Endothelial cell of umbilical vein (primary cell): ENCODE measurements at regions not wholly inside any gene's neighbourhood (a gene's known extent, or its start where the extent isn't known, plus 50 kb on each side); places are given as distances from the start of the nearest gene placed in this dataset.

Experiments
- BruUV-seq: library from RNA; stranded (reverse); fragments of 400-500 nt; replicated peaks from 2 replicates; lab custom pipeline; 2021; lab: Mats Ljungman, UMichigan
- CTCF ChIA-PET: fragments of 300-600, 350-600 bp; sonication (Branson Sonifier 250); formaldehyde crosslinking; loops from one replicate; lab custom pipeline; 2021; ENCODE audit warnings: antibody characterized with exemption, inconsistent platforms; lab: Charles Lee
- POLR2A ChIA-PET: fragments of 300-600, 350-600 bp; sonication (Branson Sonifier 250); formaldehyde crosslinking; loops from one replicate; lab custom pipeline; 2021; ENCODE audit warnings: antibody characterized with exemption, inconsistent platforms; lab: Charles Lee
- DNase-seq: peaks from one replicate; pipeline ENCODE4 v3.0.0-alpha.2; 2011; ENCODE audit warnings: low read depth, low spot score
- FAIRE-seq: peaks from 2 replicates; lab custom pipeline; 2011; peaks lifted over from hg19 to GRCh38; lab: Jason Lieb, UNC
- H2AFZ ChIP-seq: 2 replicates; pipeline ENCODE4 v1.6.0; 2012; ENCODE audit warnings: low read depth, low read length, control low read depth, inconsistent platforms
- H3K27ac ChIP-seq: 2 replicates; pipeline ENCODE4 v1.5.1; 2011; ENCODE audit warnings: low read depth, mild to moderate bottlenecking, control low read depth, low read length, moderate library complexity; ENCODE audit not compliant: insufficient read depth
- H3K27me3 ChIP-seq, 2 experiments: 2 replicates each; pipeline versions ENCODE4 v1.6.0 to v1.6.1; 2011; ENCODE audit warnings: low read length in 2 of 2, mixed read lengths in 1 of 2; ENCODE audit not compliant: control insufficient read depth in 2 of 2, insufficient read depth in 2 of 2
- H3K36me3 ChIP-seq, 2 experiments: 2 replicates in 1 of 2; 3 replicates in 1 of 2; pipeline ENCODE4 v1.5.1; 2011; ENCODE audit warnings: low read length in 2 of 2, mild to moderate bottlenecking in 1 of 2, moderate library complexity in 1 of 2; ENCODE audit not compliant: control insufficient read depth in 2 of 2, insufficient read depth in 2 of 2; ENCODE audit errors: extremely low read depth in 1 of 2
- H3K4me1 ChIP-seq: 3 replicates; pipeline ENCODE4 v1.5.1; 2011; ENCODE audit warnings: mild to moderate bottlenecking, low read length; ENCODE audit not compliant: control insufficient read depth, insufficient read depth; ENCODE audit errors: extremely low read depth
- H3K4me2 ChIP-seq: 2 replicates; pipeline ENCODE4 v1.6.1; 2011; ENCODE audit warnings: low read length, control low read depth, mixed read lengths; ENCODE audit not compliant: insufficient read depth
- H3K4me3 ChIP-seq, 3 experiments: fragments of 200-600 bp in 1 of 3; sonication (generic), shearing (Covaris generic) in 1 of 3; replicated peaks in 1 of 3; 2 replicates each; pipeline ENCODE4 v1.5.1; 2011 to 2016; ENCODE audit warnings: control low read depth in 3 of 3, low read length in 3 of 3, mild to moderate bottlenecking in 2 of 3, inconsistent platforms in 1 of 3, low read depth in 1 of 3, moderate library complexity in 1 of 3; ENCODE audit not compliant: insufficient read depth in 1 of 3
- H3K79me2 ChIP-seq: 2 replicates; pipeline ENCODE4 v1.6.0; 2012; ENCODE audit warnings: low read length, inconsistent platforms; ENCODE audit not compliant: control insufficient read depth, insufficient read depth
- H3K9ac ChIP-seq: replicated peaks from 2 replicates; pipeline ENCODE3; 2011; ENCODE audit warnings: low read length, control low read depth; ENCODE audit not compliant: insufficient read depth; ENCODE audit errors: extremely low read depth
- H3K9me1 ChIP-seq: replicated peaks from 3 replicates; pipeline ENCODE4 v1.6.0; 2011; ENCODE audit warnings: mild to moderate bottlenecking, low read length; ENCODE audit not compliant: control insufficient read depth, insufficient read depth; ENCODE audit errors: extremely low read depth
- H3K9me3 ChIP-seq: replicated peaks from 2 replicates; pipeline ENCODE4 v1.5.1; 2012; ENCODE audit warnings: low read length, inconsistent platforms; ENCODE audit not compliant: control insufficient read depth, insufficient read depth
- H4K20me1 ChIP-seq: replicated peaks from 2 replicates; pipeline ENCODE3; 2011; ENCODE audit warnings: mild to moderate bottlenecking, low read length; ENCODE audit not compliant: control insufficient read depth, insufficient read depth; ENCODE audit errors: extremely low read depth
- CTCF ChIP-seq, 2 donors: IDR thresholded peaks; 1 replicate in 1 of 2; 2 replicates in 1 of 2; pipeline ENCODE4 v1.5.1; 2011; ENCODE audit warnings: low read length in 2 of 2, mild to moderate bottlenecking in 2 of 2, moderate library complexity in 2 of 2, control low read depth in 1 of 2, inconsistent platforms in 1 of 2, low read depth in 1 of 2; ENCODE audit not compliant: insufficient read depth in 1 of 2; ENCODE audit errors: extremely low read depth in 1 of 2
- EZH2 ChIP-seq: IDR thresholded peaks from 2 replicates; pipeline ENCODE4 v1.6.1; 2012; ENCODE audit warnings: borderline replicate concordance, low read depth, mild to moderate bottlenecking, moderate library complexity, low read length, inconsistent platforms; ENCODE audit not compliant: severe bottlenecking
- FOS ChIP-seq: IDR thresholded peaks from 2 replicates; pipeline ENCODE4 v1.6.1; 2011; ENCODE audit warnings: mild to moderate bottlenecking, low read length, moderate library complexity, borderline replicate concordance; ENCODE audit not compliant: insufficient read depth
- GATA2 ChIP-seq: IDR thresholded peaks from 2 replicates; pipeline ENCODE4 v1.7.0; 2011; ENCODE audit warnings: low read depth, mild to moderate bottlenecking, moderate library complexity, mixed read lengths, low read length; ENCODE audit not compliant: insufficient read length, insufficient read depth
- JUN ChIP-seq: IDR thresholded peaks from 2 replicates; pipeline ENCODE4 v1.6.1; 2011; ENCODE audit warnings: borderline replicate concordance, low read depth; ENCODE audit not compliant: insufficient read length, insufficient read depth
- MAX ChIP-seq: IDR thresholded peaks from 2 replicates; pipeline ENCODE4 v1.6.1; 2011; ENCODE audit not compliant: insufficient read depth, insufficient read length
- MYC ChIP-seq: IDR thresholded peaks from one replicate; pipeline ENCODE4 v1.6.1; 2011; ENCODE audit warnings: mild to moderate bottlenecking, low read depth, low read length
- POLR2A ChIP-seq: IDR thresholded peaks from 2 replicates; pipeline ENCODE4 v1.6.1; 2012; ENCODE audit warnings: low read depth, mild to moderate bottlenecking, control low read depth, low read length
- POLR2AphosphoS5 ChIP-seq: IDR thresholded peaks from 2 replicates; pipeline ENCODE4 v1.6.1; 2012; ENCODE audit warnings: low read depth, mild to moderate bottlenecking, control low read depth, low read length, moderate library complexity; ENCODE audit not compliant: insufficient read depth
- dilution Hi-C: fragments of 300-500 bp; cut with MboI; formaldehyde crosslinking; loops from one replicate; pipeline ENCODE4 v1.15.0; 2019; ENCODE audit warnings: low sequenced_read_pairs; ENCODE audit not compliant: extremely low pct_ligation_motif_present
- intact Hi-C: fragments of 100-400 bp; cut with micrococcal nuclease; formaldehyde crosslinking; loops from one replicate; pipeline ENCODE4 v1.10.0; 2022

GRCh38 chr6:93105907-93106306 is 313.5 kb downstream of the EPHA7 start:
- no TSS peak for BruUV-seq
- CTCF ChIA-PET = no interaction called here
- FAIRE-seq (no peak), DNase-seq (no peak)
- Histone ChIP-seq H3K36me3 (no peaks in the 10 kb centered on the region), H3K4me2 (no peak overlapping the region), H2AFZ (no peak overlapping the region), H3K27me3 (no peaks in the 10 kb centered on the region), H3K79me2 (no peaks in the 10 kb centered on the region), H3K9me3 (no peaks in the 10 kb centered on the region), H3K9me1 (no peaks in the 10 kb centered on the region), H3K27ac (no peak overlapping the region), H4K20me1 (no peaks in the 10 kb centered on the region), H3K9ac (no peak overlapping the region), H3K4me3 (no peak overlapping the region), H3K4me1 (no peaks in the 10 kb centered on the region)
- dilution Hi-C loops (no loop called here), intact Hi-C loops (no loop called here)
- no peak for TF ChIP-seq POLR2AphosphoS5
- TF ChIP-seq GATA2 = no peak
- no peak for TF ChIP-seq EZH2
- TF ChIP-seq MAX = no peak
- TF ChIP-seq POLR2A = no peak
- no peak for TF ChIP-seq FOS
- POLR2A ChIA-PET = no interaction called here

- FAIRE-seq = no peak
- no peak overlapping the region for H3K4me3 ChIP-seq
Measured at GRCh38 chr6:93105017-93105416, 314.3 kb downstream of the EPHA7 start.

More at GRCh38 chr6:93105017-93105416, 314.3 kb downstream of the EPHA7 start:
- dilution Hi-C loops (no loop called here), intact Hi-C loops (no loop called here)
- H3K79me2 ChIP-seq = no peaks in the 10 kb centered on the region
- H3K27me3 ChIP-seq = no peaks in the 10 kb centered on the region
- no peak for DNase-seq
- H3K9ac ChIP-seq = no peak overlapping the region
- CTCF ChIA-PET = no interaction called here
- no peaks in the 10 kb centered on the region for H3K9me3 ChIP-seq
- no peaks in the 10 kb centered on the region for H3K4me1 ChIP-seq
- no peak for TF ChIP-seq POLR2A
- TF ChIP-seq MYC = no peak
- no peak for TF ChIP-seq POLR2AphosphoS5
- TF ChIP-seq CTCF (IDR thresholded peaks at IDR 0.05; ENCODE audit: extremely low read depth in 1 of 2, insufficient read depth in 1 of 2, low read depth in 1 of 2, low read length in 2 of 2) = no peak
- no peak for TF ChIP-seq FOS
- no peak for TF ChIP-seq MAX
- TF ChIP-seq EZH2 = no peak
- no peak for TF ChIP-seq GATA2
- TF ChIP-seq JUN = no peak
- H2AFZ ChIP-seq = no peak overlapping the region
- no peak overlapping the region for H3K27ac ChIP-seq
- no peaks in the 10 kb centered on the region for H4K20me1 ChIP-seq
- POLR2A ChIA-PET = no interaction called here
- BruUV-seq = no TSS peak
- no peaks in the 10 kb centered on the region for H3K9me1 ChIP-seq
- no peaks in the 10 kb centered on the region for H3K36me3 ChIP-seq
- H3K4me2 ChIP-seq = no peak overlapping the region
